ENCODE measurements at regions not wholly inside any gene's neighbourhood (a gene's known extent, or its start where the extent isn't known, plus 50 kb on each side); places are given as distances from the start of the nearest gene placed in this dataset.

DNA sequence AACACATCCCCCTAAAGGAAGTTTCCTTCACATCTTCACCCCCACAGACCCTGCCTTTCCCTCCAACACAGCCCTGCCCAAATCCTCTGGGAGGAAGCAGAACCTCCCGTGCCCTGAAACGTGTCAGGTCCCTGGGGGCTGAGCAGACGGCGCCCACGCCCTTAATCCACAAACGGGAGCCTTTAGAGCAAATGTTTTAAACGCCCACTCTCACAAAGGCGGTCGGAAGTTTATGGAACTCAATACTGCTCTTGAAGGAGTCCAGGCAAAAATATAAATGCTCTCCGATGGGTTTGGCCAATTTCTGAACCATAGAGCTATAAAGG is 237.1 kb upstream of the AFDN start:
- TF ChIP-seq CTCF (IDR thresholded peaks at IDR 0.05) (no peak), POLR2A (IDR thresholded peaks at IDR 0.05) (no peak)

All from right lobe of liver (tissue), 4 donors.